Glomerular endothelial cell (primary cell): ENCODE measurements at regions not wholly inside any gene's neighbourhood (a gene's known extent, or its start where the extent isn't known, plus 50 kb on each side); places are given as distances from the start of the nearest gene placed in this dataset.
"Not testable (repeated sequence)": the region's sequence is repeated elsewhere in the genome, so short reads cannot be mapped to it uniquely, and the experiment has no call there.

Experiments
- DNase-seq: peaks from one replicate; pipeline ENCODE4 v3.0.0-alpha.2; 2011; ENCODE audit warnings: low read depth, low spot score; ENCODE audit errors: extremely low read depth

GRCh38 chr6:113659762-113660404 is 197.3 kb upstream of the MARCKS start:
- DNase-seq = no peak

GRCh38 chr6:113660819-113661218 is 196.3 kb upstream of the MARCKS start:
- no peak for DNase-seq

- no peak for DNase-seq
These were observed 195.0 kb upstream of the MARCKS start for GRCh38 chr6:113662093-113662665.

GRCh38 chr6:113662688-113663333 is 194.3 kb upstream of the MARCKS start:
- no peak for DNase-seq

- no peak for DNase-seq
These were observed 192.2 kb upstream of the MARCKS start for GRCh38 chr6:113664909-113665308.

- DNase-seq = no peak
These were observed 188.3 kb upstream of the MARCKS start for GRCh38 chr6:113668641-113669408.

- DNase-seq = no peak
These were observed 187.5 kb upstream of the MARCKS start for GRCh38 chr6:113669606-113670005.

GRCh38 chr6:113671421-113671820 is 185.7 kb upstream of the MARCKS start:
- no peak for DNase-seq

- DNase-seq = no peak
These were observed 184.5 kb upstream of the MARCKS start for GRCh38 chr6:113672491-113673149.

- DNase-seq = no peak
These were observed 183.1 kb upstream of the MARCKS start for GRCh38 chr6:113674075-113674474.

- DNase-seq = no peak
These were observed 181.1 kb upstream of the MARCKS start for GRCh38 chr6:113676057-113676456.

GRCh38 chr6:113676968-113677367 is 180.2 kb upstream of the MARCKS start:
- DNase-seq = no peak

- DNase-seq = no peak
These were observed 178.1 kb upstream of the MARCKS start for GRCh38 chr6:113679051-113679450.

- DNase-seq = no peak
These were observed 176.8 kb upstream of the MARCKS start for GRCh38 chr6:113680301-113680700.

GRCh38 chr6:113683968-113684367 is 173.2 kb upstream of the MARCKS start:
- DNase-seq = no peak

- no peak for DNase-seq
These were observed 172.7 kb upstream of the MARCKS start for GRCh38 chr6:113684382-113684901.

GRCh38 chr6:113686049-113686448 is 171.1 kb upstream of the MARCKS start:
- DNase-seq = no peak

GRCh38 chr6:113689620-113690019 is 167.5 kb upstream of the MARCKS start:
- DNase-seq = not testable (repeated sequence)

- DNase-seq = no peak
These were observed 166.6 kb upstream of the MARCKS start for GRCh38 chr6:113690281-113691259.

- DNase-seq = no peak
These were observed 165.9 kb upstream of the MARCKS start for GRCh38 chr6:113691260-113691656.
